ENCODE measurements at regions not wholly inside any gene's neighbourhood (a gene's known extent, or its start where the extent isn't known, plus 50 kb on each side); places are given as distances from the start of the nearest gene placed in this dataset.

DNA sequence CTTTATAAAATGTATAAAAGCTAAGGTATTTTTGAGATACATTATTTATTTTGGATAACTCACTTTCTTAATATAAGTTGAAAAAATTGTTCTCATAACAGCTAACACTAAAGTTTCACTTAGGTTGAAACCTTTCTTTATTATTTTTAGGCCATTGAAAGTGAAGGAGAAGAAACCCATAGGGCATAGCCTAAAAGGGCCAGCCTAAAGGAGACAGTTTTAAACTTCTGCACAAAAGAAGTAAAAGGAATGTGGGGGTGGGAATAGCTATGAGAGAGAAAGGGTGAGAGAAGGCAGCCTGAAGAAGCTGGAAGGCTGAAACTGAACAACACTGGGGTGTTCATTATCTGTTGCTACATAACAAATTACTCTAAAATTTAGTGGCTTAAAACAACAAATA, 57.6 kb upstream of the RAPGEF2 start:
- POLR2A ChIA-PET = no interaction called here
- no peak overlapping the region for H2AFZ ChIP-seq (ENCODE audit: insufficient read depth, low read depth, low read length, poor library complexity, severe bottlenecking)
- no peak overlapping the region for H3K4me2 ChIP-seq (replicated peaks; ENCODE audit: low read depth, low read length, poor library complexity, severe bottlenecking)
- Mint-ChIP-seq H3K27ac (no peak overlapping the region), H3K27me3 (peaks cover 57% of the 10 kb centered on the region), H3K4me1 (no peaks in the 10 kb centered on the region), H3K4me3 (no peak overlapping the region), H3K9me3 (ENCODE audit: insufficient read depth) (no peaks in the 10 kb centered on the region)
- DNase-seq (no peak), ATAC-seq (ENCODE audit: low read depth) (no peak)
- H3K27me3 ChIP-seq (replicated peaks in 1 of 4; ENCODE audit: control extremely low read depth in 1 of 4, control insufficient read depth in 3 of 4, insufficient read depth in 4 of 4, low read length in 3 of 4) = peaks cover 0 to 22% (median 17%) of the 10 kb centered on the region in 4 experiments
- H3K4me1 ChIP-seq (ENCODE audit: control insufficient read depth in 2 of 2, insufficient read depth in 2 of 2, low read length in 2 of 2) = no peaks in the 10 kb centered on the region
- no peaks in the 10 kb centered on the region for H3K36me3 ChIP-seq (replicated peaks in 1 of 2; ENCODE audit: control extremely low read depth in 1 of 2, control insufficient read depth in 1 of 2, extremely low read depth in 1 of 2, insufficient read depth in 2 of 2, low read length in 1 of 2)
- no peak overlapping the region for H3K9ac ChIP-seq (ENCODE audit: low read length)
- no peaks in the 10 kb centered on the region for H4K20me1 ChIP-seq (ENCODE audit: control insufficient read depth, insufficient read depth, low read length, poor library complexity, severe bottlenecking)
- H3K4me3 ChIP-seq (ENCODE audit: control extremely low read depth in 1 of 5, extremely low read depth in 1 of 5, insufficient read depth in 1 of 5, low read depth in 2 of 5, low read length in 4 of 5) = no peak overlapping the region
- CTCF ChIA-PET = interaction anchor here (0.7 to 1.0 kb wide), 2 partner anchors 10 to 189 kb away, joined by 3 read pairs; a partner anchor contains a TSS
- intact Hi-C loops (cut with micrococcal nuclease) = no loop called here
- TF ChIP-seq EZH2 (IDR thresholded peaks at IDR 0.05; ENCODE audit: borderline replicate concordance, insufficient read depth, low read depth, low read length, poor library complexity, severe bottlenecking) = no peak
- TF ChIP-seq CTCF (IDR thresholded peaks at IDR 0.05) = no peak
- no peaks in the 10 kb centered on the region for H3K9me3 ChIP-seq (ENCODE audit: control extremely low read depth in 1 of 3, control insufficient read depth in 2 of 3, insufficient read depth in 1 of 3, low read length in 2 of 3)
- H3K27ac ChIP-seq (ENCODE audit: low read length in 2 of 2) = no peak overlapping the region
- no peaks in the 10 kb centered on the region for H3K79me2 ChIP-seq (ENCODE audit: control insufficient read depth, insufficient read depth, low read length)

DNA sequence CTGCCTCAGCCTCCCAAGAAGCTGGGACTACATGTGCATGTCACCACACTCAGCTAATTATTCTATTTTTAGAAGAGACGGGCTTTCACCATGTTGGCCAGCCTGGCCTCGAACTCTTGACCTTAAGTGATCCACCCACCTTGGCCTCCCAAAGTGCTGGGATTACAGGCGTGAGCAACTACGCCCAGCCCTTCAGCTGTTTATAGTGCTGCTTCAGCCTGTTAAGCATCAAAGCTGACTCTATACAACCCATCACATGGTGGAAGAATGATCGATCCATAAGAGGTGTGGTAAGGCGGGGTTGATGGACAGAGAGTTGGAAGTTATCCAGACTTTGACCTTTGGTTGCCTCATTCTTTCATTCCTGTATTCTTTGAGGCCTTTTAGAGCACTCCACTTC, 56.2 kb upstream of the RAPGEF2 start:
- intact Hi-C loops (cut with micrococcal nuclease) = no loop called here
- Histone ChIP-seq H3K27ac (ENCODE audit: low read length in 2 of 2) (no peak overlapping the region), H3K27me3 (replicated peaks in 1 of 4; ENCODE audit: control extremely low read depth in 1 of 4, control insufficient read depth in 3 of 4, insufficient read depth in 4 of 4, low read length in 3 of 4) (peaks cover 0 to 20% (median 18%) of the 10 kb centered on the region in 4 experiments), H3K79me2 (ENCODE audit: control insufficient read depth, insufficient read depth, low read length) (no peaks in the 10 kb centered on the region), H3K36me3 (replicated peaks in 1 of 2; ENCODE audit: control extremely low read depth in 1 of 2, control insufficient read depth in 1 of 2, extremely low read depth in 1 of 2, insufficient read depth in 2 of 2, low read length in 1 of 2) (no peaks in the 10 kb centered on the region), H3K9ac (ENCODE audit: low read length) (no peak overlapping the region), H4K20me1 (ENCODE audit: control insufficient read depth, insufficient read depth, low read length, poor library complexity, severe bottlenecking) (no peaks in the 10 kb centered on the region), H2AFZ (ENCODE audit: insufficient read depth, low read depth, low read length, poor library complexity, severe bottlenecking) (no peak overlapping the region), H3K4me1 (ENCODE audit: control insufficient read depth in 2 of 2, insufficient read depth in 2 of 2, low read length in 2 of 2) (peaks cover 8 to 9% of the 10 kb centered on the region in 2 donors), H3K4me3 (ENCODE audit: control extremely low read depth in 1 of 5, extremely low read depth in 1 of 5, insufficient read depth in 1 of 5, low read depth in 2 of 5, low read length in 4 of 5) (no peak overlapping the region), H3K9me3 (ENCODE audit: control extremely low read depth in 1 of 3, control insufficient read depth in 2 of 3, insufficient read depth in 1 of 3, low read length in 2 of 3) (no peaks in the 10 kb centered on the region), H3K4me2 (replicated peaks; ENCODE audit: low read depth, low read length, poor library complexity, severe bottlenecking) (no peak overlapping the region)
- TF ChIP-seq CTCF (IDR thresholded peaks at IDR 0.05) = no peak
- TF ChIP-seq EZH2 (IDR thresholded peaks at IDR 0.05; ENCODE audit: borderline replicate concordance, insufficient read depth, low read depth, low read length, poor library complexity, severe bottlenecking) = no peak
- H3K27me3 Mint-ChIP-seq = peaks cover 55% of the 10 kb centered on the region
- ChIA-PET POLR2A (no interaction called here), CTCF (no interaction called here)
- H3K27ac Mint-ChIP-seq = no peak overlapping the region
- no peak for DNase-seq
- no peak for ATAC-seq (ENCODE audit: low read depth)
- no peak overlapping the region for H3K4me3 Mint-ChIP-seq
- H3K9me3 Mint-ChIP-seq (ENCODE audit: insufficient read depth) = no peaks in the 10 kb centered on the region
- WGBS (ENCODE audit: insufficient coverage) = 100% methylated on average over 2 of the region's 6 CpGs
- H3K4me1 Mint-ChIP-seq = peaks cover 8% of the 10 kb centered on the region

Measured in B cell (primary cell).